ENCODE measurements at regions not wholly inside any gene's neighbourhood (a gene's known extent, or its start where the extent isn't known, plus 50 kb on each side); places are given as distances from the start of the nearest gene placed in this dataset.

DNA sequence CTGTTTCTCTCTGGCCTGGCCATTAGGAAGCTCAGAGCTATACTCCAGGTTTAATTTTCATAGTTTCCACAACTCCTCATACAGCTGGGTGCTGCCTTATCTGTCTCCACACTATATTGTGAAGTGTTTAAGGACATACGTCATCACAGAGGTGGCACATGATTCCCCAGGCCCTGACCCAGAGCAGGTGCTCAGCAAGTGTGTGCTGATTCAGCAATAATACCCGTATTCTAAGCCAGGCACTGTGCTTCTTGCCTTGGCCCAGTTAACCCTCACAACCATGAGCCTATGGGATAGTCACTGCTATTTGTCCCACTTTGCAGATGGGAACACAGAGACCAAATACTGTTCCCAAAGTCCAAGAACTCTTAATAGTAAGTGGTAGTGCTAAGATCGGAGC lies 93.5 kb upstream of the SMIM23 start:
- no peak overlapping the region for H3K4me3 ChIP-seq (ENCODE audit: low read depth, low read length)
- TF ChIP-seq, protein P1, sequence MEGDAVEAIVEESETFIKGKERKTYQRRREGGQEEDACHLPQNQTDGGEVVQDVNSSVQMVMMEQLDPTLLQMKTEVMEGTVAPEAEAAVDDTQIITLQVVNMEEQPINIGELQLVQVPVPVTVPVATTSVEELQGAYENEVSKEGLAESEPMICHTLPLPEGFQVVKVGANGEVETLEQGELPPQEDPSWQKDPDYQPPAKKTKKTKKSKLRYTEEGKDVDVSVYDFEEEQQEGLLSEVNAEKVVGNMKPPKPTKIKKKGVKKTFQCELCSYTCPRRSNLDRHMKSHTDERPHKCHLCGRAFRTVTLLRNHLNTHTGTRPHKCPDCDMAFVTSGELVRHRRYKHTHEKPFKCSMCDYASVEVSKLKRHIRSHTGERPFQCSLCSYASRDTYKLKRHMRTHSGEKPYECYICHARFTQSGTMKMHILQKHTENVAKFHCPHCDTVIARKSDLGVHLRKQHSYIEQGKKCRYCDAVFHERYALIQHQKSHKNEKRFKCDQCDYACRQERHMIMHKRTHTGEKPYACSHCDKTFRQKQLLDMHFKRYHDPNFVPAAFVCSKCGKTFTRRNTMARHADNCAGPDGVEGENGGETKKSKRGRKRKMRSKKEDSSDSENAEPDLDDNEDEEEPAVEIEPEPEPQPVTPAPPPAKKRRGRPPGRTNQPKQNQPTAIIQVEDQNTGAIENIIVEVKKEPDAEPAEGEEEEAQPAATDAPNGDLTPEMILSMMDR (IDR thresholded peaks at IDR 0.05; ENCODE audit: low read depth, low read length) = no peak

GRCh38 chr5:171692936-171693335 lies 92.7 kb upstream of the SMIM23 start:
- TF ChIP-seq, protein P1 (IDR thresholded peaks at IDR 0.05; ENCODE audit: low read depth, low read length) = no peak
- no peak overlapping the region for H3K4me3 ChIP-seq (ENCODE audit: low read depth, low read length)

DNA sequence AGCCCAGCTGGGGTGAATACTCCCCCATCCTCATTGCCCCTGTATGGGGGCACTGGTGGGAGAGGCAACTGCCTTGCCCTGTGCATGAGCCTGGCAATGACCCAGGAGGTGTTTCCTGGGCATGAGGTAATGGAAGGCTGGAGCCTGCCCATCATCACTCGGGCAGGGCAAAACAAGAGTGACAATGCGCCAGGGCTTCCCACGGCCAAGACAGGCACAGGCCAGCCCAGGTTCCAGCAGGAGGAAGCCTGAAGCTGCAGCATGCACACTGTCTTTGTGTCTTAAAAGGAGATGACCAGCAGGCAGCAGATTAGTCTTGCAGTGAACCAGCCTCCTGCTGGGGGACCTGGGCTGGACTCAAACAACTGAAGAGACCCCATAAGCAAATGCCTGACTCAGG lies 92.2 kb upstream of the SMIM23 start:
- H3K4me3 ChIP-seq (ENCODE audit: low read depth, low read length) = no peak overlapping the region
- TF ChIP-seq, protein P1 (IDR thresholded peaks at IDR 0.05; ENCODE audit: low read depth, low read length) = no peak

- no peak overlapping the region for H3K4me3 ChIP-seq (ENCODE audit: low read depth, low read length)
- TF ChIP-seq, protein P1 (IDR thresholded peaks at IDR 0.05; ENCODE audit: low read depth, low read length) = no peak
These were observed 89.8 kb upstream of the SMIM23 start for GRCh38 chr5:171695804-171696203.

DNA sequence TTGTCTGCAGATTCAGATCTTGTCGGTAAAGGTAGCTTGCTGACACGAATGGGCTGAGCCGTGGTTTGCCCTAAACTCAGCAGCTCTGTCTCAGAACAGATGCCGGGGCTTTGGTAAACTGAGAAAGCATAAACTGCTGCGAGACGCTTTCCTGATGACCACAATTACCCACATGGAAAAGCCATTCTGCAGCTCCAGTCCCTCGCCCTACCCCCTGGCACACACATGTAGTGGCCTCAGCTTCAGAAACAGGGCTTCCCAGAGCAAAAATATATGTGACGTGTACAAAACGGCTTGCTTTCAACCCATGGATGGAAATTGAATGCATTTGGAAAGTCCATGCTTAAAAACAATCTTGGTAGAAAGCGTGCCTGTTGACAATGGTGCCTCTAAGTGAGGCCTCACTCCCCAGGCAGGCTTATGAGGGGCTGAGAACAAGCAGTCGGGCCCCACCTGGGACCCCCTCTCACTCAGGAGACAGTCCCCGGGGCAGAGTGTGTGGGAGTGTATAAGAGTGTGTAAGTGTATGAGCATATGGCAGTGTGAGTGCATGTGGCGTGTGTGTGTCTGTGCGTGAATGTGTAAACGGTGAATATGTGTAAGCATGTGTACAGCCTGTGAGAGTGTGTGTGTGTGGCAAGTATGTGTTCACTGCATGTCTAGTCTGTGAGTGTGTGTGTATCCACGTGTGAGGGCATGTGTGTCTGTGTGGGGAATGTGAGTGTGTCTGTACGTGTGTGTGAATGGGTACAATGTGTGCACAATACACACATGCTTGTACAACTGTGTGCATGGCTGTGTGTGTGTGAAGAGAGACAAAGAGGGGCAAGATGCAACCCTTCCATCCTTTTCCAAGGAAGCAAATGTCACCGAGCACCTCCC lies 88.2 kb upstream of the SMIM23 start:
- H3K4me3 ChIP-seq (ENCODE audit: low read depth, low read length) = no peak overlapping the region
- TF ChIP-seq, protein P1 (IDR thresholded peaks at IDR 0.05; ENCODE audit: low read depth, low read length) = no peak

DNA sequence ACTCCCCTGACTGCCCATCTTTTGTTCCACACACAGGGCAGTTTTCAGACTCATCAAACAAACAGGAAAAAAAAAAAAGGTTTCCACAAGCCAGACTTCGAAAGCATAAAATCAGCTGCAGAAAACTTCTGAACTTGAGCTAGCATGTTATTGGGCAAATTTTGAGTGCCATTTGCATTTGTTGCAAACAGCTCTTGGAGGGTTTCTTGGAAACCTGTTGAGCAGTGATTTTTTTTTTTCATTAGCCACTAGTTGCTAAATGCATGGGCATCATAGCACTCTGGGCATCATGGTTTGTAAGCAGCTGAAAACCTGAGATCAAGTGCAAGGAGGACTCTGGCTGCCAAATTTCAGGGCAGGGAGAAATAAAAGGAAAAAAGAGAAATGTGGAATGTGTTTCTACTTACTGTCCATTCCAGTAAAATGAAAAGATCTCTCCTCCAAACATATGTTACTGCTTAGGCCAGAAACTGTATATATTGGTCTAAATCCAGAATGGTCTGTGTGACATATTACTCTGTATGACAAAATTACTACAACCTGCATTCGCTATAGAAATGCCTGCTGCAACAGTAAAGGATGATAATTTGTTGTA lies 85.2 kb upstream of the SMIM23 start:
- TF ChIP-seq, protein P1 (IDR thresholded peaks at IDR 0.05; ENCODE audit: low read depth, low read length) = no peak

GRCh38 chr5:171701100-171701541 lies 84.5 kb upstream of the SMIM23 start:
- TF ChIP-seq, protein P1 (IDR thresholded peaks at IDR 0.05; ENCODE audit: low read depth, low read length) = no peak
- no peak overlapping the region for H3K4me3 ChIP-seq (ENCODE audit: low read depth, low read length)

More for the DNA sequence above, 85.2 kb upstream of the SMIM23 start:
- no peak overlapping the region for H3K4me3 ChIP-seq (ENCODE audit: low read depth, low read length)

Data from WI38 (cell line).